Limb (tissue), 2 donors: ENCODE measurements at regions not wholly inside any gene's neighbourhood (a gene's known extent, or its start where the extent isn't known, plus 50 kb on each side); places are given as distances from the start of the nearest gene placed in this dataset.
"Not testable (repeated sequence)": the region's sequence is repeated elsewhere in the genome, so short reads cannot be mapped to it uniquely, and the experiment has no call there.

ENCODE experiments used
- DNase-seq, 2 donors: peaks; one replicate each; pipeline ENCODE4 v3.0.0-alpha.2; 2016; ENCODE audit errors: extremely low spot score in 2 of 2

- no peak for DNase-seq
These were observed 332.8 kb downstream of the CNTN3 start for GRCh38 chr3:74281705-74282104.

GRCh38 chr3:74273555-74274402 is 340.7 kb downstream of the CNTN3 start:
- DNase-seq, result no peak

- DNase-seq, result peak; percentile 44 to 67
These were observed 341.4 kb downstream of the CNTN3 start for GRCh38 chr3:74273091-74273490.

GRCh38 chr3:74271541-74271940 is 342.9 kb downstream of the CNTN3 start:
- no peak for DNase-seq

- DNase-seq, result no peak
These were observed 344.8 kb downstream of the CNTN3 start for GRCh38 chr3:74269689-74270088.

GRCh38 chr3:74268753-74269152 is 345.7 kb downstream of the CNTN3 start:
- no peak for DNase-seq

- peak; percentile 41 to 82 for DNase-seq
These were observed 346.8 kb downstream of the CNTN3 start for GRCh38 chr3:74267588-74268184.

- no peak for DNase-seq
These were observed 347.3 kb downstream of the CNTN3 start for GRCh38 chr3:74267131-74267530.

GRCh38 chr3:74265069-74265468 is 349.4 kb downstream of the CNTN3 start:
- DNase-seq, result no peak

- DNase-seq, result no peak
These were observed 351.4 kb downstream of the CNTN3 start for GRCh38 chr3:74263031-74263430.

GRCh38 chr3:74233091-74233490 is 381.4 kb downstream of the CNTN3 start:
- no peak for DNase-seq

GRCh38 chr3:74217467-74217866 is 397.0 kb downstream of the CNTN3 start:
- no peak for DNase-seq

GRCh38 chr3:74214286-74214685 is 400.2 kb downstream of the CNTN3 start:
- DNase-seq, result no peak

- no peak for DNase-seq
These were observed 403.7 kb downstream of the CNTN3 start for GRCh38 chr3:74210739-74211138.

GRCh38 chr3:74200952-74201351 is 413.5 kb downstream of the CNTN3 start:
- DNase-seq, result no peak

- DNase-seq, result not testable (repeated sequence)
These were observed 435.8 kb downstream of the CNTN3 start for GRCh38 chr3:74178664-74179063.

- DNase-seq, result no peak
These were observed 441.4 kb downstream of the CNTN3 start for GRCh38 chr3:74173090-74173489.

GRCh38 chr3:74167926-74168325 is 446.5 kb downstream of the CNTN3 start:
- DNase-seq, result no peak

- no peak for DNase-seq
These were observed 449.2 kb downstream of the CNTN3 start for GRCh38 chr3:74165211-74165610.

GRCh38 chr3:74149466-74149865 is 465.0 kb downstream of the CNTN3 start:
- no peak for DNase-seq

- DNase-seq, result no peak
These were observed 469.2 kb downstream of the CNTN3 start for GRCh38 chr3:74145277-74145676.

GRCh38 chr3:74139648-74140047 is 474.8 kb downstream of the CNTN3 start:
- DNase-seq, result no peak

- DNase-seq, result no peak
These were observed 476.7 kb downstream of the CNTN3 start for GRCh38 chr3:74137790-74138189.
